Endothelial cell of hepatic sinusoid (primary cell): ENCODE measurements at regions not wholly inside any gene's neighbourhood (a gene's known extent, or its start where the extent isn't known, plus 50 kb on each side); places are given as distances from the start of the nearest gene placed in this dataset.

Source experiments
- in situ Hi-C: cut with HindIII; loops from 2 replicates; pipeline ENCODE4 v1.10.0; 2017; ENCODE audit warnings: low sequenced_read_pairs

- in situ Hi-C loops = no loop called here
Measured at GRCh38 chr18:78722386-78722785, 257.2 kb upstream of the SALL3 start.

DNA sequence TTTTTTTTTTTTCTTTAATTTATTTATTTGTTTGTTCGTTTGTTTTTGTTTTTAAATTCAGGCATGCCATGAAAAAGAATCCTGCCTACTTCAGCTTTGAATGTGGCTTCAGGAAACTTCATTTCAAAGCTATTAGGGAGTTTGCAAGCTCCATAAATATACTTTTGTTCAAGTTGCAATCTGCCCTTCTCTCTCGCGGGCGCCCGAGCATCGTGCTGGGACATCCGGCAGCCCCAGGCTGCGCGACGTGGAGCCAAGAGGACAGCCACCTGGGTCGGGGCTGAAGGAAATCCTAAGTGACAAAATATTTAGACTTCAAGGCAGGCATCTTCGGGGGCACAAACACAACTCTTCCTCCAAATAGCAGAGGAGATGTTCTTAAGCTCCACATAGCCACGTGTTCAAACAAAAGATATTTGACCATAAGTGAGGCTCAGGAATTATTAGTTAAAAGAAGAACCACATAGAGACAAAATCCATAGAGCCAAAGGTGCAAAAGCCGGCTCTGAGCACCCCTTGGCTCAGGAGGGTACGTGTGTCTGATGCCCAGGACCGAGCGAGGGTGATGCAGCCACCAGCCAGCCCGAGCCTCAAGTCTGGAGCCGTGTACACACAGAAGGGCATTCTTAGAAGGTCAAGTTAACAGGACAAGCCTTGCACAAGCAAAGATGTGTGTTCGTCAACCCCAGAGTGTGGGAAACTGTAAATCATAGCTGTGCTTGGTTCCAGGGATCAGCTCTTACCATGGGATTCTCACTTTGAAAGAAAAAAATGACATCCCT, 256.5 kb upstream of the SALL3 start:
- in situ Hi-C loops = no loop called here

- in situ Hi-C loops = no loop called here
Measured at GRCh38 chr18:78724214-78724914, 255.3 kb upstream of the SALL3 start.

DNA sequence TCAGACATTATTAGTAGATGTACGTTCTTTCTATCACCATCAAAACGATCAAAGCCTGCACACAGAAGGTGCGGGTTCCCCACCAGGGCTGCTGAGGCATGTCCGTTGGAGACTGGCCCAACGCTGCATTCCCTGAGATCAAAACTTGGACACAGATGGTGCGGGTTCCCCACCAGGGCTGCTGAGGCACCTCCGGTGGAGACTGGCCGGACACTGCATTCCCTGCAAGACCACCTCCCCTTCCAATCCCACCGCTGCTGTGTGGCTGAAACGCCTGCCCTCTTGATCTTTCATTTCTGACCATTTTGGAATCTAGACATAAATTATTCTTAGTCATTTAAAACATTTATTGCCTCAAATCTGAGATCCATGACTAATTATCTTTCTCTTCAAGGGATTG, 254.2 kb upstream of the SALL3 start:
- in situ Hi-C loops = no loop called here

- in situ Hi-C loops = no loop called here
Measured at GRCh38 chr18:78726326-78727056, 253.1 kb upstream of the SALL3 start.

- in situ Hi-C loops = no loop called here
Measured at GRCh38 chr18:78727057-78727739, 252.4 kb upstream of the SALL3 start.

DNA sequence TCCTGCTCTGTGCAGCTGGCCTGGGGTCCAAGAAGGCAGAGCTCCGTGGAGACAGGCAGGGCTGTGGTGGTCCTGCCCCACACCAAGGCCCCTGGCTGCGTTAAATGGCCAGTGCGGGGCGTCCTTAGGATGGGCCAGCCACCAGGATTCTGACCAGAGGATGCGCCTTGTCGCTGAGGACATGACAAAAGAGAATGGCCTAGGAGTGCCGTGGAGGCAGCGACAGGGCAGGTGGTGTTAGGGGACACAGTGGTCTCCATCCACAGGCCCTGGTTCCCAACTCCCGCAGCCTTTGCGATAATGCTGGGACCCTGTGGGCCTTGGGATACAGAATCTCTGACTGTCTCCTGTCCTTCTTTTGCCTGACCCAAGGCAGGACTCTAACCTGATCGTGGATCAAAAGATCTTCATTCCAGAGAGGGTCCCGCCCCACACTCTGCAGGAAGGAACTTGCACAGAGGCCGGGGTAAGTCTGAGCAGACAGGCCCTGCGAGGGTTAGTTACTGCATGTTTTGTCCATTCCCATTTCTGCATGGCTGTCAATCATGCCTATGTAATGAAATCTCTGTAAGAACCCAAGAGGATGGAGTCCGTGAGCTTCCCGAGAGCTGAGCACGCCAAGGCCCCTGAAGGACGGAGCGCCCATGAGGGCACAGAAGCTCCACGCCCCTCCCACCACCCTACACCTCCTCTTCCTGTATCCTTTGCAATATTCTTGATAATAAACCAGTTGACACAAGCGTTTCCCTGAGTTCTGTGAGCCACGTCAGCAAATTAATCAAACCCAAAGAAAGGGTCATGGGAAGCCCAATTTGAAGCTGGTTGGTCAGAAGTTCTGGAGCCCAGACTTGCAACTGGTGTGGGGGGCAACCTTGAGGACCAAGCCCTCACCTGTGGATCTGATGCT, 251.5 kb upstream of the SALL3 start:
- in situ Hi-C loops = no loop called here

DNA sequence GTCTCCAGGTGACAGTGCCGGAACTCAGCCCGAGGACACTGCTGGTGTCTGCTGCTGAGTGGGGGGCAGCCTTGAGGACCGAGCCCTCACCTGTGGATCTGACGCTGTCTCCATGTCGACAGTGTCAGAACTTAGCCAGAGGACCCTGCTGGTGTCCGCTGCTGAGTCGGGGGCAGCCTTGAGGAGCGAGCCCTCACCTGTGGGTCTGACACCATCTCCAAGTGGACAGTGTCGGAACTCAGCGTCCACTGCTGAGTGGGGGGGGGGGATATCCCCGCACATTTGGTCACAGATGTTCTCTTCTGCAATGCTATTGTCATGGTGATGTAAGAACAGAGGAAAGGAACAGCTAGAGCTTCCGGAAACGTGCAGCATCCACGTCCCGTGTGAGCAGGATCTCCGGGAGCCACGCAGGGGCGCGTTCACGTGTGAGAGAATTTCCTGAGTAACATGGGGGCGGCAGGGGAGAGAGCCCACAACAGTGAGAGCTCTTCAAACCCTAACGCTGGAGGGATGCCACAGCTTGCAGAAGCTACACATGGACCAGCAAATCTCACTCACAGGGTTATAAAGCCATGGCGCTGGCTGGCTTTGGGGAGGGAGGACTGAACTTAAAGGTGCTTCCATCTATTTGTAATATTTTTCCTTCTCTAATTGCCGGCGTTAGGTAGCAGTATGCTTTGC, 250.7 kb upstream of the SALL3 start:
- in situ Hi-C loops = no loop called here

DNA sequence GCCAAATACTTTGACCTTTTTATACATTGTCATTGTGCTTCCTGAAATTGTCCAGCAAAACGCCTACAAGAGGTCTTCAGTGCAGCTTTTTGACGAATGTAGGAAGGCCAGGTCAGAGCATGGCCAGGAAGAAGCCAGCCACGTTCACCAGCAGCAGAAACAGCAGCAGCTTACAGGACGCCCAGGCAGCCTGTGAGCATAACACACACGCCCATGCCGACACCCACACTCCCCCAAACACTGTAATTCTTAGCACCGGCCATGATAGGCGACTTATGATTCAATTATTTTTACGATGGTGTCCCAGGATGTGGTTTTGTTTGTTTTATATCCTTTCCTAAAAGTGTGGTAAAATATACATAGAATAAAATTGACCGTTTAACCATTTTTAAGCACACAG, 249.1 kb upstream of the SALL3 start:
- in situ Hi-C loops = no loop called here

GRCh38 chr18:78731016-78731397, 248.6 kb upstream of the SALL3 start:
- in situ Hi-C loops = no loop called here

- in situ Hi-C loops = no loop called here
Measured at GRCh38 chr18:78731398-78732032, 248.1 kb upstream of the SALL3 start.

DNA sequence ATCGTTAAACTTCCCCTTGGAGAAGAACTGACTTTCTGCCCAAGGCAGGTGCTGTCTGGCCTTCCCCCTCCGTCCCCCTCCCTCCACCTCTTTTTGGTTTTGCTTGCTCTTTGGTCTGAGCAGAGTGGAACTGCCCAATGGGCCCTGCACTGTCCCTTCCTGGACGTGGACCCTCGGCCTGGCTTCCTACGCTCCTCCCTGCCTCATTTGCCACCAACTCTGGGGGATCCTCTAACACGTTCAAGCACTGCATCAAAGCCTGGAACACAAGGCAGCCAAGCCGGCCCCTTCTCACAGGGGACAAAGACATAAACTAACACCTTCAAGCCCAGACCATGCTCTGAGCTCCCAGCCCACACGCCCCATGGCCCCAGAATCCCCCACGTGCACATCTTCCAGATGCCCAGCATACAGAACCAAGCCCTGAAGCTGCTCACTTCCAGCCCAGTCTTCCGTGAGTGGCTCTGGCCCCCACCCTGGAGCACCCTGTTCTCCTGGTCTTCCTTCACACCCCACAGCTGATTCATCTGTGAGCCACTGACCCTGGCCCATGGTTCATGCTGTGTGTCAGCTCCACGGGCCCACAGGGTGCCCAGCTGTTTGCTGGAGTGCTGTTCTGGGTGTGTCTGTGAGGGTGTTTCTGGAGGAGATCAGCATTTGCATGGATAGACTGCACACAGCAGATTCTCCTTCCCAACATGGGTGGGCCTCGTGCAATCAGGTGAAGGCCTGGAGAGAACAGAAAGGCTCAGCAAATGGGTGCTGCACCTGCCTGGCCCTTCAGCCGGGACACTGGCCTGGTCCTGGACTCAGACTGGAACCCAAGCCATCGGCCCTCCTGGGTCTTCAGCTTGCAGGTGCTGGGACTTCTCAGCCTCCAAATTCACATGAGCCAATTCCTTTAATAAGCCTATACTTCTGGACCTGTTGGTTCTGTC, 247.1 kb upstream of the SALL3 start:
- in situ Hi-C loops = no loop called here

DNA sequence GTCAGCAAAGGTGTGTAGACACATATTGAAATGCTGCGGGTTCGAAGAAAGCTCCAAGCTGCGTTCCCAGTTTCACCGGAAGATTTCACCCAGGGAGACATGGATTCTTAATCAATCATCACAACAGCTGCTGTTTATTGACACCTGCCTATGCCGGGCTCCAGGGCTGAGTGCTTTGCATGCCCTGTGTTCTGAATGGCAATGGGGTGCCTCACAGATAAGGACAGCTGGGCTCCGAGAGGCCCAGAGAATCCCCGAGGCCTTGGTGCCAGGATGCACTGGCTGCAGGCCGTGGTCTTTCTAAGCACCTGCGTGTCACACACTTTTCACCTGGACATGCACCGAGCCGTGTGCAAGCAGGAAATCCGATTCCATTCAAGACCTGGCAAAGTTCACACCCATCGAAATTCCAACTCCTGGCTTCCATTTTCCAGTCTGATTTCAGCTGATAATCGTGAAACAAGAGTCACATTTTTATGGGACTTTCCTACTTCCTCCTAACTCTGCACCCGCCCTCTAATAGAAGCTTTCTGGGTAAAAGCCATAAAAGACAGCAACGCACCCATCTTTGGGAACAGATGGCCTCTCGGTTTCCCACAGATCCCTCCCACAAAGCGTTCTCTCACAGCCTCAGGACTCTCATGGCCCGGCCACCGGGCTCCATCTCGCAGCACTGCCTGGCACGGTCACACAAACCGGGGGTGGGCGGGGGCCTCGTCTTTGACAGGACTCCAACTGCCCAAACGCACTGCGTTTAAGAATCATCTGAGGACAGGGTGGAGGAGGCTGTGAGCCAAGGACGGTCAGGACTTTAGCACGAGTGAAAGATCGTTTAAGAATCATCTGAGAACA, 245.6 kb upstream of the SALL3 start:
- in situ Hi-C loops = no loop called here

DNA sequence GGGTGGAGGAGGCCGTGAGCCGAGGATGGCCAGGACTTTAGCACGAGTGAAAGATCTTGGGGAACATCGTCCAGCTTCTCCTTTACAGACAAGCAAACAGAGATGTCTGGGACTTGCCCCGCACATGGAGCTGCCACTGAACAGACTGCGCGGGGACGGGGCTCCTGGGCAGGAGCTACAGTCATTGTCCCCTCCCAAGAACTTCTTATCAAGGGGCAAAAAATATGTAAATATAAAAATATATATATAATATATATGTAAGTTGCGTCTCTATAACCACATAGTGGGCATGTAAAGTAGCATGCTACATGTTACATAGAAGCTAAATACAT, 245.0 kb upstream of the SALL3 start:
- in situ Hi-C loops = no loop called here

GRCh38 chr18:78735131-78736014, 244.2 kb upstream of the SALL3 start:
- in situ Hi-C loops = no loop called here

GRCh38 chr18:78736015-78736690, 243.5 kb upstream of the SALL3 start:
- in situ Hi-C loops = no loop called here
